Renal cortex interstitium (tissue), 11 donors: ENCODE measurements at regions not wholly inside any gene's neighbourhood (a gene's known extent, or its start where the extent isn't known, plus 50 kb on each side); places are given as distances from the start of the nearest gene placed in this dataset.

Experiments used
- DNase-seq, 11 donors: peaks; one replicate each; pipeline ENCODE4 v3.0.0-alpha.2; 2013; ENCODE audit warnings: low read depth in 9 of 11, low spot score in 4 of 11; ENCODE audit errors: extremely low read depth in 1 of 11

DNA sequence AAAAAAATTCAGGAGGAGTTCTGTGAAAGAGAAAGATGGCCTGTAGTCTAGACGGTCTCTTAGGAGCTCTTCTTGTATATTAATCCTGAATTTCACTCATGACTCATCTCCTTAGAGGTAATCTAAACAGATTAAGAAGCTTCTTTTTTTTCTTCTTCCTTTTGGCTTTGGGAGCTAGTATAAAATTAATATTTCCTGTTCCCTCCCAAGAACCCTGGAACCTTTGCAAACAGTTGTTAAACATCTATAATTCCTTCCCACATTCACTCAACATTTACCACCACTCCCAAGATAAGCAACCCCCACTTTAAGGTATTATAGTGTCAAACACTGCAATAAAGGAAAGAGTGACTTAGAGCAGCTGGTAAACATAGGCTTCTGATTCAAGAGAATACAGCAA is 146.4 kb upstream of the EDNRA start:
- DNase-seq: no peak

GRCh38 chr4:147335183-147335582 is 145.7 kb upstream of the EDNRA start:
- no peak for DNase-seq

DNA sequence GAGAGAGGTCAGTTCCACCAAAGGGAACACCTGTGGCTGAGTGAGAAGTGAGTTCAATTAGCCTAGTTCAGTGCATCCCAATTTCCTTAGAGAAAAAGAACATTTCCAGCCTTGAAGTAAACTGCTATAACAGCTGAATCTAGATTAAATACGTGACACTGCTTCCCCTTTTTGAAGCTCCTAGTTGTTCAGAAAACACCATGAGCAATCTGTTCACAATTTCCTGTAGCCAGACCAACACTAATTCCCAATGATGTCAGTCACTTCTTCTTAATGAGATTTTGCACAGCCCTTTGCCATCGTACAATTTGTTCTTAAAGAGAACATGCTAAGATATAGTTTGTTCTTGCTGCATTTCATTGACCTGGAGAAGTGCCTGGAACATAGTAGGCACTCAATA is 144.6 kb upstream of the EDNRA start:
- DNase-seq: no peak

- DNase-seq: no peak
These were observed 141.8 kb upstream of the EDNRA start for GRCh38 chr4:147339100-147339499.

GRCh38 chr4:147340111-147340510 is 140.8 kb upstream of the EDNRA start:
- DNase-seq: no peak

DNA sequence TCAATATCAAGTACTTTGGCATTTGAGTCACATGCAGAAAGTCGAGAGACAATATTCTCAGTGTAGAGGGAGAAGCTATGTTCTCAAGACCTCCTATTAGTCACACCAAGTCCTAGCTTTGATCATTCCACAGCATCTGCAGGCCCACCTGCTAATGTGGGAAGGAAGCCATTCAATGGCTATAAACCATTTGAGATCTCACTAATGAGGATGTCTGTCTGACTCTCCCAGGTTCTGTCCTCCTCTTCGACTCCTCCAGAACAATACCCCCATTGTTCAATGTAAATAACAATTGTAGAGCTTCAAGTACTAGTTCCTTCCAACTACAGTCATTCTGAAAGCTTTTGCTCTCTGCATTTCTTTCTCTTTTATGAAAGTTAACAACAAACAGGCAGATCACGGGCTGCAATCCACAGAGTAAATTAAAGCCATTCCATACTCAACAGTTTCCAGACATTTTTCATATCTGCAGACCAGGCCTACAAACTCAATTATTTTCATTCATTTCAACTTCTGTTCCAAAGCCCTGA is 140.2 kb upstream of the EDNRA start:
- no peak for DNase-seq

DNA sequence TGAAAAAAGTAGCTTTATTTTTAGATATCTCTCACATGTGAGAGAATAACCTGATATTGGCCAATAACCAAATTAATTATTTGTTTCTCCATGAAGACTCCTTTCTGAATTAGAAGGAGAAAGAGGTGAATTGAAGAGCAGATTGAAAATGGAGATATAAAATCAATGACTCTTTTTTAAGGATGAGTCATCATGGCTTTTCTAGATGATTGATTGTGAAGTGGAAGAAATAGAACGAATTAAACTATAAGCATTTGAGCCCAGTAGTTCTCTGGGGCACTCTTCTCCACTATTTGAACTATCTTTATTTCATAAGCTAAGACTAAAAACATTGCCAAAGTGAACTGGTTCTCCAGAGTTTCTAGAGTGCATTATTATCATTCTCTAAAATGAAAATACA is 137.2 kb upstream of the EDNRA start:
- DNase-seq: no peak

- no peak for DNase-seq
These were observed 135.2 kb upstream of the EDNRA start for GRCh38 chr4:147345662-147346061.

DNA sequence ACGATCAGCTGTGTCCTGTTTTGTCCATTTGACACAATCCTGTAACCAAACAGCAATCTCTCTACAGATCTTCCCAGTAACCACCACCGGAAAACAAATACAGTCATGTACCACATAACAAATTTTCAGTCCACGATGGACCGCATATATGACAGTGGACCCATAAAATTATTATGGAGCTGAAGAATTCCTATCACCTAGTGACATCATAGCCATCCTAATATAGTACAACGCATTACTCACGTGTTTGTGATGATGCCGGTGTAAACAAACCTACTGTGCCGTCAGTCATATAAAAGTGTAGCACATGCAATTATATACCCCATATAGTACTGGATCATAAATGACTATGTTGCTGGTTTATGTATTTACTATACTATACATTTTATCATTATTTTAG is 133.7 kb upstream of the EDNRA start:
- no peak for DNase-seq

GRCh38 chr4:147349193-147349592 is 131.7 kb upstream of the EDNRA start:
- DNase-seq: no peak

GRCh38 chr4:147351083-147351787 is 129.7 kb upstream of the EDNRA start:
- DNase-seq: no peak

DNA sequence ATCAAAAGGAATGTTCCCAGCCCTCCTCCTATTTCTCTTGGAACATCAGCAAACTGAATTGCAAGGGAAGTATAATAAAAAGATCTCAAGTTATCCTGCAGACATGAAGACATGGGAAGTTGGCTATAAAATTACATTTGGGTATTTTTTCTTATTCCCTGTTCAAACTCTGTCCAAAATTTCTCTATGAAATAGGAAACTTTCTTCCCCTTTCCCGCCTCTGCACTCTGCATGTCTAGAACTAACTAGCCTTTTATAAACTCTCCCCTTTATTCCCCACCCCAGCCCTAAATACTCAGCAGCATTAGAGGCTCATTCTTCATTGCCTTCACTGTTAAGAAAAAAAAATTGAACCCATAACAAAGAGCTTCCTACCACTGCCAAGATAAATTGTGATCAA is 126.7 kb upstream of the EDNRA start:
- peak in 1 of 11 donors; percentile 52 for DNase-seq

DNA sequence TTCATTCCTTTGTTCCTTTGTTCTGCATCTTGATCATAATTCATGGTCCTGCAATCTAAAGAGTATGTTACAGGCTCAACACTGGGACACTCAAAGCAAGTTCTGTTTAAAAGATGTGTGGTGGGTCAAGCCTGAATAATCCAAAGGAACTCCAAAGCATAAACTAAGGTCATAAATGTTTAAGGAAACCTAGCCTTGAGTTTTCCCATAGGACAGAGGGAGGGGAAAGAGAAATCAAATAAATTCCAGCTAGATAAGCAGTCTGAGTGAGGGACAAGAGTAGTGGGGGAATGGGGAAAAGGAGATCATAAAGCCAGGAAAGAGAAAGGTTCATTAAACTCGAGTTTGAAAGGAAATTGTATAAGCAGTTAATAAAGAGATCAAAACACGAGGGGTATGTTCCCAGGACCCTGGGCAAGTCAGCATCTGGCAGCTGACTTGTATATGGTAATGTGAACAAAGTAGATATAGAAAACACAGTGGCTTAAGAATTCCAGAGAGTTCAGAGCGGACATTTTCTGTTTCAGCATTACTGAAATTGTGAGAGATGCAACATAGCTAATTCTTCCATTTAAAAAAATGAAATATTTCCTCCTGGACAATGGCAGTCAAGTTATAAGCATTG is 125.8 kb upstream of the EDNRA start:
- peak in 9 of 11 donors; percentile 48 to 82 (median 65) for DNase-seq

GRCh38 chr4:147355847-147356246 is 125.0 kb upstream of the EDNRA start:
- DNase-seq: no peak

- DNase-seq: no peak
These were observed 120.6 kb upstream of the EDNRA start for GRCh38 chr4:147360301-147360700.

DNA sequence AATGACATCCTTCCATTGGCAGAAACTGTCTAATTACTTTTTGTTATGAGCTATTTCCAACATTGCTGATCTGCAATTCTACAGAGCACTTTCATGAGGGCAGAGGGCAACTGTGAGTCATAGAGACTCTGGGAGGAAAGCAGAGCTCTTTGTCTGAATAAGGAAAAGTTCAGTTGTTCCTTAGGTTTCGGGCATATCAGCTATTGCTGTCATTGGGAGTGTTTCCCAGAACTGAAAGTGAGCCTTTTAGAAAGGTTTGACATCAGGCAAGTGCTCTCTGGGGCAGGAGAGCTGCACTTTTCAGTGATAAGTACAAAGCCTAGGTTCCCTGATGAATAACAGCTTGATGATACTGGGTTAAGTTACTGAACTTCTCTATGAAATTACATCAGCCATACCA is 119.2 kb upstream of the EDNRA start:
- no peak for DNase-seq

DNA sequence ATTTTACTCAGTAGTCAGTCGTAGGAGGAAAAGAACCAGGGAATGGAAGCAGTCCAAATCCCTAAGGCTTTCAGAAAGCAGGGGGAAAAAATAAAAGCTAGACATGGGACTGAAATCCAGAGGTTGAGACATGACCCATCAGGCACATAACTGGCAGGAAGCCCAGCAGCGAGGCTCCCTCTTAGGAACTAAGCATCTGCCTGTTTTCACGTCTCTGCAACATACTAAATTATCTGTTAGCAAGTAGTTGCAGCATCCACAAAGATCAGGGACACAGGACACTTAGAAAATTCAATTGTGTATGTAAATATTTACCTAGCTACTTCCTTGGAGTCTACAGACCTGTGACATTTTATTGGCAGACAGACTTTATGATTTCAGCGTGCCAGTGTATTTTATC is 118.0 kb upstream of the EDNRA start:
- DNase-seq: peak in 10 of 11 donors; percentile 38 to 74 (median 58)

GRCh38 chr4:147363514-147363913 is 117.4 kb upstream of the EDNRA start:
- no peak for DNase-seq

DNA sequence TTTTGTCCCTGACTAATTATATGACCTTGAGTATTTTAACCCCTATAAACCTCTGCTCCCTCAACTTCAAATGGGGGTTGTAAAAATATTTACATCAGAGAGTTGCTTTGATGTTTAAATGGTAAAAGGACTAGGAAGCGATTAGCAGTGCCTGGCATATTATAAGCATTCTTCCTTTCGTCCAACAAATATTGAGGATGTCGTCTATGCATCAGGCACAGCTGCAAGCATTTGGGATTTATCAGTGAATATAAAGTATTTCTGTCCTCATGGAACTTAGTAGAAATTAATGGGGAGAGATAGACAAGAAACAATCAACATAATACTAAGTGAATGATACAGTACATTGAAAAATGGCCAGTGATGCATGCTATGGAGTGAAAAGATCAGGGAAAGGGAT is 115.5 kb upstream of the EDNRA start:
- DNase-seq: no peak

GRCh38 chr4:147366164-147366563 is 114.7 kb upstream of the EDNRA start:
- no peak for DNase-seq

GRCh38 chr4:147367891-147368290 is 113.0 kb upstream of the EDNRA start:
- DNase-seq: no peak
